IMR-90 (cell line): ENCODE measurements at regions not wholly inside any gene's neighbourhood (a gene's known extent, or its start where the extent isn't known, plus 50 kb on each side); places are given as distances from the start of the nearest gene placed in this dataset.

Experiments used
- BHLHE40 ChIP-seq: fragments of 150-350 bp; IDR thresholded peaks from 2 replicates; pipeline ENCODE4 v1.6.1; 2016; ENCODE audit warnings: mild to moderate bottlenecking, low read depth, low read length
- CEBPB ChIP-seq: IDR thresholded peaks from 2 replicates; pipeline ENCODE4 v1.6.1; 2012; ENCODE audit warnings: low read depth, low read length, improper control_type of control experiment
- CHD1 ChIP-seq: IDR thresholded peaks from 2 replicates; pipeline ENCODE4 v1.6.1; 2012; ENCODE audit warnings: low read depth, low read length, improper control_type of control experiment
- MAFK ChIP-seq: IDR thresholded peaks from 2 replicates; pipeline ENCODE4 v1.6.1; 2012; ENCODE audit warnings: low read depth, low read length, improper control_type of control experiment
- MAZ ChIP-seq: IDR thresholded peaks from 2 replicates; pipeline ENCODE4 v1.6.1; 2012; ENCODE audit warnings: low read depth, mild to moderate bottlenecking, low read length, improper control_type of control experiment, moderate library complexity, borderline replicate concordance
- MXI1 ChIP-seq: IDR thresholded peaks from 2 replicates; pipeline ENCODE4 v1.6.1; 2012; ENCODE audit warnings: low read depth, mild to moderate bottlenecking, low read length, moderate library complexity, borderline replicate concordance
- POLR2A ChIP-seq: IDR thresholded peaks from 2 replicates; pipeline ENCODE4 v1.6.1; 2012; ENCODE audit warnings: mild to moderate bottlenecking, low read depth, low read length
- RAD21 ChIP-seq: IDR thresholded peaks from 2 replicates; pipeline ENCODE4 v1.6.1; 2012; ENCODE audit warnings: low read length, improper control_type of control experiment
- RCOR1 ChIP-seq: IDR thresholded peaks from 2 replicates; pipeline ENCODE4 v1.6.1; 2012; ENCODE audit warnings: mild to moderate bottlenecking, low read length, improper control_type of control experiment; ENCODE audit not compliant: insufficient replicate concordance
- RFX5 ChIP-seq: IDR thresholded peaks from 2 replicates; pipeline ENCODE4 v1.8.0; 2012; ENCODE audit warnings: low read depth, mild to moderate bottlenecking, low read length, moderate library complexity
- SMC3 ChIP-seq: fragments of 150-350 bp; IDR thresholded peaks from 2 replicates; pipeline ENCODE4 v1.6.1; 2016; ENCODE audit warnings: low read depth, mild to moderate bottlenecking, antibody characterized with exemption, low read length, moderate library complexity
- TF ChIP-seq, protein P1 (sequence below): conservative IDR thresholded peaks from 2 replicates; pipeline ENCODE4 v1.5.1; 2012; ENCODE audit warnings: mild to moderate bottlenecking, low read depth, low read length, improper control_type of control experiment
- TF ChIP-seq, protein P2 (sequence below): fragments of 150-350 bp; IDR thresholded peaks from 2 replicates; pipeline ENCODE4 v1.6.1; 2017; ENCODE audit warnings: mild to moderate bottlenecking, antibody characterized with exemption, low read length, low read depth

DNA sequence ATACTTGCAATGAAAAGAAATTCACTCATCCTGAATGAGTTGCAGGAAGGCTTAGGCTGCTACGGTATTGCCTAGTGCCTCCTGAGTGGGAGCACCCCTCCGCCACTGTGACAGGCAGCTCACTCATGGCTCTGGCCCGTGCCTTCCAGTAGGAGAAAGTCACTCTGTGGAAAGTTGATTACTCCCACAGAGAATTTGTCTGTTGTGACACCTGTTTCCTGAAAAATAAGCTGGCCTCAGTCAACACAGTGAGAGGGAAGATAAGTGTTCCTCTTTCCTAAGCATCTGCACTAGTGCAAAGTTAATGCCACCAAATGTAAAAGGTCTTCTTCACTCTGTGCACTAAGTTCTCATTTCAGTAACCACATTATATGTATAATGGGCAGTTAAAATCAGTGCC is 158.8 kb upstream of the INHBA start:
- TF ChIP-seq, protein P1, sequence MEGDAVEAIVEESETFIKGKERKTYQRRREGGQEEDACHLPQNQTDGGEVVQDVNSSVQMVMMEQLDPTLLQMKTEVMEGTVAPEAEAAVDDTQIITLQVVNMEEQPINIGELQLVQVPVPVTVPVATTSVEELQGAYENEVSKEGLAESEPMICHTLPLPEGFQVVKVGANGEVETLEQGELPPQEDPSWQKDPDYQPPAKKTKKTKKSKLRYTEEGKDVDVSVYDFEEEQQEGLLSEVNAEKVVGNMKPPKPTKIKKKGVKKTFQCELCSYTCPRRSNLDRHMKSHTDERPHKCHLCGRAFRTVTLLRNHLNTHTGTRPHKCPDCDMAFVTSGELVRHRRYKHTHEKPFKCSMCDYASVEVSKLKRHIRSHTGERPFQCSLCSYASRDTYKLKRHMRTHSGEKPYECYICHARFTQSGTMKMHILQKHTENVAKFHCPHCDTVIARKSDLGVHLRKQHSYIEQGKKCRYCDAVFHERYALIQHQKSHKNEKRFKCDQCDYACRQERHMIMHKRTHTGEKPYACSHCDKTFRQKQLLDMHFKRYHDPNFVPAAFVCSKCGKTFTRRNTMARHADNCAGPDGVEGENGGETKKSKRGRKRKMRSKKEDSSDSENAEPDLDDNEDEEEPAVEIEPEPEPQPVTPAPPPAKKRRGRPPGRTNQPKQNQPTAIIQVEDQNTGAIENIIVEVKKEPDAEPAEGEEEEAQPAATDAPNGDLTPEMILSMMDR: no peak
- TF ChIP-seq SMC3 (no peak), RFX5 (no peak), POLR2A (no peak), RCOR1 (no peak), CHD1 (no peak), RAD21 (no peak), CEBPB (no peak), MAFK (no peak), BHLHE40 (no peak), MAZ (no peak), MXI1 (no peak)
- TF ChIP-seq, protein P2, sequence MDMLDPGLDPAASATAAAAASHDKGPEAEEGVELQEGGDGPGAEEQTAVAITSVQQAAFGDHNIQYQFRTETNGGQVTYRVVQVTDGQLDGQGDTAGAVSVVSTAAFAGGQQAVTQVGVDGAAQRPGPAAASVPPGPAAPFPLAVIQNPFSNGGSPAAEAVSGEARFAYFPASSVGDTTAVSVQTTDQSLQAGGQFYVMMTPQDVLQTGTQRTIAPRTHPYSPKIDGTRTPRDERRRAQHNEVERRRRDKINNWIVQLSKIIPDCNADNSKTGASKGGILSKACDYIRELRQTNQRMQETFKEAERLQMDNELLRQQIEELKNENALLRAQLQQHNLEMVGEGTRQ: no peak
